ENCODE measurements at regions not wholly inside any gene's neighbourhood (a gene's known extent, or its start where the extent isn't known, plus 50 kb on each side); places are given as distances from the start of the nearest gene placed in this dataset.
"Not testable (repeated sequence)": the region's sequence is repeated elsewhere in the genome, so short reads cannot be mapped to it uniquely, and the experiment has no call there.

DNA sequence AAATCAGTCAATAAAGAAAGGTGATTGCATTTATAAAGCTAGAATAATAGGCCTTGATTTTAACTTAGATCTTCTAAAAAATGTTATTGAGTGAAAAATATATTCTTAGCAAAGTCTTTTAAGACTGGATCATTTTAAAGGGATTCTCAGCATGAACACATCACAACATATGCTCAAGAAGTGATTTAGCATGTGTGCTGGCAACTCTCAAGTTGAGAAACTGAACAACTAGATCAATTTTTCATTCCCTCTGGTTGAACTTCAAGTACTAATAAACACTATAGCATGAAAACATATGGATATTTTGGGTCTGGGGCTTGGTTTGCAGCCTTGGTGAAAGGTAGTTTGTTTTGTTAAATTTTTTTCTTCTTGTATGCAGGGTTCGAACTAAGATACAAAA lies 107.8 kb upstream of the PNPT1 start:
- no peak for DNase-seq
- peaks cover 0 to 2% (median 0%) of the 10 kb centered on the region in 5 experiments for H3K9me3 ChIP-seq (ENCODE audit: control extremely low read depth in 1 of 5, control insufficient read depth in 4 of 5, insufficient read depth in 2 of 5, low read depth in 1 of 5, low read length in 4 of 5)
- H3K4me1 ChIP-seq (ENCODE audit: control extremely low read depth in 1 of 4, control insufficient read depth in 4 of 4, insufficient read depth in 4 of 4, low read length in 3 of 4): no peaks in the 10 kb centered on the region
- no peak overlapping the region for H3K27ac ChIP-seq (ENCODE audit: insufficient read depth in 1 of 2, low read depth in 1 of 2, low read length in 2 of 2, poor library complexity in 1 of 2, severe bottlenecking in 2 of 2)
- H3K4me3 ChIP-seq (ENCODE audit: control insufficient read depth in 1 of 7, extremely low read depth in 1 of 7, insufficient read depth in 4 of 7, low read depth in 2 of 7, low read length in 6 of 7): no peak overlapping the region
- ChIA-PET CTCF (interaction anchor here (0.9 kb wide), 1 partner anchor 33 kb away, joined by 3 read pairs; no protein-coding TSS in a partner anchor), POLR2A (no interaction called here)
- H3K36me3 ChIP-seq (ENCODE audit: control insufficient read depth in 4 of 4, insufficient read depth in 4 of 4, low read length in 3 of 4): no peaks in the 10 kb centered on the region
- peaks cover 0 to 3% (median 0%) of the 10 kb centered on the region in 5 experiments for H3K27me3 ChIP-seq (replicated peaks in 2 of 5; ENCODE audit: control insufficient read depth in 4 of 5, insufficient read depth in 5 of 5, low read length in 4 of 5)
- WGBS (ENCODE audit: insufficient coverage): no CpG with 5 or more reads among the region's 1 CpG

DNA sequence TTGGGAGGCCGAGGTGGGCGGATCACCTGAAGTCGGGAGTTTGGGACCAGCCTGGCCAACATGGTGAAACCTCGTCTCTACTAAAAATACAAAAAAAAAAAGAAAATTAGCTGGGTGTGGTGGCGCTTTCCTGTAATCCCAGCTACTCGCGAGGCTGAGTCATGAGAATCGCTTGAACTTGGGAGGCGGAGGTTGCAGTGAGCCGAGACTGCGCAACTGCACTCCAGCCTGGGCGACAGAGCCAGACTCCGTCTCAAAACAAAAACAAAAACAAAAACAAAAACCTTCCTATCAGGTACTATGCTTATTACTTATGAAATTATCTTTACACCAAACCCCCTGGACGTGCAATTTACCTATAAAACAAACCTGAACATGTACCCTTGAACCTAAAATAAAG lies 106.0 kb upstream of the PNPT1 start:
- 93% methylated on average over 9 of the region's 14 CpGs for WGBS (ENCODE audit: insufficient coverage)
- POLR2A ChIA-PET; H3K4me1 ChIP-seq (ENCODE audit: control extremely low read depth in 1 of 4, control insufficient read depth in 4 of 4, insufficient read depth in 4 of 4, low read length in 3 of 4); DNase-seq; CTCF ChIA-PET; H3K36me3 ChIP-seq (ENCODE audit: control insufficient read depth in 4 of 4, insufficient read depth in 4 of 4, low read length in 3 of 4); H3K9me3 ChIP-seq (ENCODE audit: control extremely low read depth in 1 of 5, control insufficient read depth in 4 of 5, insufficient read depth in 2 of 5, low read depth in 1 of 5, low read length in 4 of 5); H3K27me3 ChIP-seq (replicated peaks in 2 of 5; ENCODE audit: control insufficient read depth in 4 of 5, insufficient read depth in 5 of 5, low read length in 4 of 5); H3K4me3 ChIP-seq (ENCODE audit: control insufficient read depth in 1 of 7, extremely low read depth in 1 of 7, insufficient read depth in 4 of 7, low read depth in 2 of 7, low read length in 6 of 7); H3K27ac ChIP-seq (ENCODE audit: insufficient read depth in 1 of 2, low read depth in 1 of 2, low read length in 2 of 2, poor library complexity in 1 of 2, severe bottlenecking in 2 of 2): not testable (repeated sequence)

DNA sequence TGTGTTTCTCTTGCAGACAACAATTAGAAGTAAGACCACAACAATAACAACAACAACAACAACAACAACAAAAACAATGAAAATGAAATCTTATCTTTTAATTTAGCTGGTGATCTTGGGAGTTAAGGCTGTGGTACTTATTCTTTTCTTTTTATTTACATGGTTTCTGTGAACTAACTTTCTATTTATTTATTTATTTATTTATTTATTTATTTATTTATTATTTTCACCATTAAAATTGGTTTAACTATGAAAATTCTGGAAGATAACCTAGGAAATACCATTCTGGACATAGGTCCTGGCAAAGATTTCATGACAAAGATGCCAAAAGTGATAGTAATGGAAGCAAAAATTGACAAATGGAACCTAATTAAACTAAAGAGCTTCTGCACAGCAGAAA lies 102.5 kb upstream of the PNPT1 start:
- Histone ChIP-seq H3K9me3 (ENCODE audit: control extremely low read depth in 1 of 5, control insufficient read depth in 4 of 5, insufficient read depth in 2 of 5, low read depth in 1 of 5, low read length in 4 of 5) (peaks cover 0 to 4% (median 0%) of the 10 kb centered on the region in 5 experiments), H3K27me3 (replicated peaks in 2 of 5; ENCODE audit: control insufficient read depth in 4 of 5, insufficient read depth in 5 of 5, low read length in 4 of 5) (no peaks in the 10 kb centered on the region), H3K4me3 (ENCODE audit: control insufficient read depth in 1 of 7, extremely low read depth in 1 of 7, insufficient read depth in 4 of 7, low read depth in 2 of 7, low read length in 6 of 7) (no peak overlapping the region), H3K27ac (ENCODE audit: insufficient read depth in 1 of 2, low read depth in 1 of 2, low read length in 2 of 2, poor library complexity in 1 of 2, severe bottlenecking in 2 of 2) (no peak overlapping the region), H3K4me1 (ENCODE audit: control extremely low read depth in 1 of 4, control insufficient read depth in 4 of 4, insufficient read depth in 4 of 4, low read length in 3 of 4) (no peaks in the 10 kb centered on the region), H3K36me3 (ENCODE audit: control insufficient read depth in 4 of 4, insufficient read depth in 4 of 4, low read length in 3 of 4) (no peaks in the 10 kb centered on the region)
- DNase-seq: no peak
- ChIA-PET POLR2A (no interaction called here), CTCF (no interaction called here)

DNA sequence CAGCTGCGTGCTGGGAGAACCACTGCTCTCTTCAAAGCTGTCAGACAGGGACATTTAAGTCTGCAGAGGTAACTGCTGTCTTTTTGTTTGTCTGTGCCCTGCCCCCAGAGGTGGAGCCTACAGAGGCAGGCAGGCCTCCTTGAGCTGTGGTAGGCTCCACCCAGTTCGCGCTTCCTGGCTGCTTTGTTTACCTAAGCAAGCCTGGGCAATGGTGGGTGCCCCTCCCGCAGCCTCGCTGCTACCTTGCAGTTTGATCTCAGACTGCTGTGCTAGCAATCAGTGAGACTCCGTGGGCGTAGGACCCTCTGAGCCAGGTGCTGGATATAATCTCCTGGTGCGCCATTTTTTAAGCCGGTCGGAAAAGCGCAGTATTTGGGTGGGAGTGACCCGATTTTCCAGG lies 100.0 kb upstream of the PNPT1 start:
- H3K4me3 ChIP-seq (ENCODE audit: control insufficient read depth in 1 of 7, extremely low read depth in 1 of 7, insufficient read depth in 4 of 7, low read depth in 2 of 7, low read length in 6 of 7); POLR2A ChIA-PET; DNase-seq; CTCF ChIA-PET; H3K4me1 ChIP-seq (ENCODE audit: control extremely low read depth in 1 of 4, control insufficient read depth in 4 of 4, insufficient read depth in 4 of 4, low read length in 3 of 4); H3K9me3 ChIP-seq (ENCODE audit: control extremely low read depth in 1 of 5, control insufficient read depth in 4 of 5, insufficient read depth in 2 of 5, low read depth in 1 of 5, low read length in 4 of 5); H3K27me3 ChIP-seq (replicated peaks in 2 of 5; ENCODE audit: control insufficient read depth in 4 of 5, insufficient read depth in 5 of 5, low read length in 4 of 5); H3K27ac ChIP-seq (ENCODE audit: insufficient read depth in 1 of 2, low read depth in 1 of 2, low read length in 2 of 2, poor library complexity in 1 of 2, severe bottlenecking in 2 of 2); H3K36me3 ChIP-seq (ENCODE audit: control insufficient read depth in 4 of 4, insufficient read depth in 4 of 4, low read length in 3 of 4): not testable (repeated sequence)
- 100% methylated on average over 8 of the region's 12 CpGs for WGBS (ENCODE audit: insufficient coverage)

DNA sequence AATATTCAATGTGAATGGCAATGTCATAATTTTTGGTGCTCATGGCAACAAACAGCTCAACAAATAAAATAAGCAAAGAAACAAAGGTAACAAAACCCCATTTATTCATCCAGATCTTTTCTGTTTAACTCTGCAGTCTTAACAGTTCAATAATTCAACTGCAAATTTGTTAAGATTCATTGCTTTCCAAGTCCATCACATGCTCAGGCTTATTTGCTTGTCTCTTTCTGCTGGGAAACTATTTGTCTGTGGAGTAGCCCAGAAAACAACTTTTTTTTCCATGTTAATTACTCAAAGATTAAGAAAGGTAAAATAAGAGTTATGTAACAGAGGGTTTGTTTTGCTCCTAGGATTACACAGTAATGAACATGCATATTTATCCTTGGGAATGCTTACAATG lies 92.6 kb upstream of the PNPT1 start:
- Histone ChIP-seq H3K4me1 (ENCODE audit: control extremely low read depth in 1 of 4, control insufficient read depth in 4 of 4, insufficient read depth in 4 of 4, low read length in 3 of 4) (no peaks in the 10 kb centered on the region), H3K27me3 (replicated peaks in 2 of 5; ENCODE audit: control insufficient read depth in 4 of 5, insufficient read depth in 5 of 5, low read length in 4 of 5) (no peaks in the 10 kb centered on the region), H3K27ac (ENCODE audit: insufficient read depth in 1 of 2, low read depth in 1 of 2, low read length in 2 of 2, poor library complexity in 1 of 2, severe bottlenecking in 2 of 2) (no peak overlapping the region), H3K9me3 (ENCODE audit: control extremely low read depth in 1 of 5, control insufficient read depth in 4 of 5, insufficient read depth in 2 of 5, low read depth in 1 of 5, low read length in 4 of 5) (no peaks in the 10 kb centered on the region), H3K4me3 (ENCODE audit: control insufficient read depth in 1 of 7, extremely low read depth in 1 of 7, insufficient read depth in 4 of 7, low read depth in 2 of 7, low read length in 6 of 7) (no peak overlapping the region), H3K36me3 (ENCODE audit: control insufficient read depth in 4 of 4, insufficient read depth in 4 of 4, low read length in 3 of 4) (no peaks in the 10 kb centered on the region)
- DNase-seq: no peak
- CTCF ChIA-PET: no interaction called here
- POLR2A ChIA-PET: no interaction called here

DNA sequence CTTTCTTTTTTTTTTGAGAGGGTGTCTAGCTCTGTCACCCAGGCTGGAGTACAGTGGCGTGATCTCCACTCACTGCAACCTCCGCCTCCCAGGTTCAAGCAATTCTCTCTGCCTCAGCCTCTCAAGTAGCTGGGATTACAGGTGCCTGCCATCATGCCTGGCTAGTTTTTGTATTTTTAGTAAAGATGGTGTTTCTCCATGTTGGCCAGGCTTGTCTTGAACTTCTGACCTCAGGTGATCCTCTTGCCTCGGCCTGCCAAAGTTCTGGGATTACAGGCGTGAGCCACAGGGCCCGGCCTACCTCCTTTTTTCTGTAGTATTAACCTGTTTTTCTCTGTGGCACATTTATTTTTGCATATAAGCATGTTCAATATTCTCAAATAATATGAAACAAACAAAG lies 90.1 kb upstream of the PNPT1 start:
- H3K27me3 ChIP-seq (replicated peaks in 2 of 5; ENCODE audit: control insufficient read depth in 4 of 5, insufficient read depth in 5 of 5, low read length in 4 of 5); H3K4me3 ChIP-seq (ENCODE audit: control insufficient read depth in 1 of 7, extremely low read depth in 1 of 7, insufficient read depth in 4 of 7, low read depth in 2 of 7, low read length in 6 of 7); H3K4me1 ChIP-seq (ENCODE audit: control extremely low read depth in 1 of 4, control insufficient read depth in 4 of 4, insufficient read depth in 4 of 4, low read length in 3 of 4); POLR2A ChIA-PET; H3K36me3 ChIP-seq (ENCODE audit: control insufficient read depth in 4 of 4, insufficient read depth in 4 of 4, low read length in 3 of 4); H3K27ac ChIP-seq (ENCODE audit: insufficient read depth in 1 of 2, low read depth in 1 of 2, low read length in 2 of 2, poor library complexity in 1 of 2, severe bottlenecking in 2 of 2); DNase-seq; H3K9me3 ChIP-seq (ENCODE audit: control extremely low read depth in 1 of 5, control insufficient read depth in 4 of 5, insufficient read depth in 2 of 5, low read depth in 1 of 5, low read length in 4 of 5): not testable (repeated sequence)
- CTCF ChIA-PET: interaction anchor here (1.2 kb wide), 1 partner anchor 12 kb away, joined by 3 read pairs; no protein-coding TSS in a partner anchor
- 100% methylated on average over 5 of the region's 5 CpGs for WGBS (ENCODE audit: insufficient coverage)

DNA sequence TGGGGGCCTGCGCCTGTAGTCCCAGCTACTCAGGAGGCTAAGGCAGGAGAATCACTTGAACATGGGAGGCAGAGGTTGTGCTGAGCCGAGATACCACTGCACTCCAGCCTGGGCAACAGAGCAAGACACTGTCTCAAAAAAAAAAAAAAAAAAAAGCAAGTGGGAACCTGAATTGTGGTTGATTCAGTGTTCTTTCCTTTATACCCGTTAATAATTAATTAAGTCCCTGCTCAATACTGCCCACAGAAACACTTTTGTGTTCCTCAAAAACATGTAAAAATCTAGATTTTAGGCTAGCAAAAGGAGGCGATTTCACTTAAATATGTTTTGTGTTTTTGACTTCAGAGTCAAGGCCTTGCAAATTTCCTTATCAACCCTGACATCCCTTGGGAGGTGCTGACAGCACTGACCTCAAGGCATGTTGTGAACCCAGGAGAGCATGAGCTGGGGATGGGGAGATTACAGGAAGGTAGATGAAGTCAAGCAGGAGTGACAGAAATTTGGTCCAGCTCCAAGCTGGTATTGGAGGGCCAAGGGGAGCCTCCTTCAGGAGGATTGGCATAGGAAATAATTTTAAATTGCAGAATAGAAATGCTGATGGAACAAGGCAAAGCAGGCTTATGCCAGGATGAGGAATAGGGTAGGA lies 89.0 kb upstream of the PNPT1 start:
- Histone ChIP-seq H3K4me1 (ENCODE audit: control extremely low read depth in 1 of 4, control insufficient read depth in 4 of 4, insufficient read depth in 4 of 4, low read length in 3 of 4) (no peaks in the 10 kb centered on the region), H3K27ac (ENCODE audit: insufficient read depth in 1 of 2, low read depth in 1 of 2, low read length in 2 of 2, poor library complexity in 1 of 2, severe bottlenecking in 2 of 2) (no peak overlapping the region), H3K36me3 (ENCODE audit: control insufficient read depth in 4 of 4, insufficient read depth in 4 of 4, low read length in 3 of 4) (no peaks in the 10 kb centered on the region), H3K4me3 (ENCODE audit: control insufficient read depth in 1 of 7, extremely low read depth in 1 of 7, insufficient read depth in 4 of 7, low read depth in 2 of 7, low read length in 6 of 7) (no peak overlapping the region), H3K27me3 (replicated peaks in 2 of 5; ENCODE audit: control insufficient read depth in 4 of 5, insufficient read depth in 5 of 5, low read length in 4 of 5) (no peaks in the 10 kb centered on the region), H3K9me3 (ENCODE audit: control extremely low read depth in 1 of 5, control insufficient read depth in 4 of 5, insufficient read depth in 2 of 5, low read depth in 1 of 5, low read length in 4 of 5) (no peaks in the 10 kb centered on the region)
- CTCF ChIA-PET: interaction anchor here (1.2 kb wide), 1 partner anchor 11 kb away, joined by 3 read pairs; no protein-coding TSS in a partner anchor
- WGBS (ENCODE audit: insufficient coverage): 95% methylated on average over 3 of the region's 4 CpGs
- DNase-seq: no peak
- POLR2A ChIA-PET: no interaction called here
